GM12864 (cell line): ENCODE measurements at regions not wholly inside any gene's neighbourhood (a gene's known extent, or its start where the extent isn't known, plus 50 kb on each side); places are given as distances from the start of the nearest gene placed in this dataset.

Experiments used
- DNase-seq: peaks from one replicate; pipeline ENCODE4 v3.0.0-alpha.2; 2011; ENCODE audit warnings: low read depth
- H3K4me3 ChIP-seq: 2 replicates; pipeline ENCODE4 v1.5.1; 2011; ENCODE audit warnings: mild to moderate bottlenecking, low read depth, low read length, control low read depth
- CTCF ChIP-seq: IDR thresholded peaks from 2 replicates; pipeline ENCODE4 v1.5.1; 2011; ENCODE audit warnings: low read depth, mild to moderate bottlenecking, moderate library complexity, low read length, control low read depth, inconsistent platforms; ENCODE audit errors: missing control alignments

GRCh38 chr11:13098063-13098462 lies 88.9 kb downstream of the RASSF10 start:
- TF ChIP-seq CTCF: no peak
- DNase-seq: no peak
- no peak overlapping the region for H3K4me3 ChIP-seq

DNA sequence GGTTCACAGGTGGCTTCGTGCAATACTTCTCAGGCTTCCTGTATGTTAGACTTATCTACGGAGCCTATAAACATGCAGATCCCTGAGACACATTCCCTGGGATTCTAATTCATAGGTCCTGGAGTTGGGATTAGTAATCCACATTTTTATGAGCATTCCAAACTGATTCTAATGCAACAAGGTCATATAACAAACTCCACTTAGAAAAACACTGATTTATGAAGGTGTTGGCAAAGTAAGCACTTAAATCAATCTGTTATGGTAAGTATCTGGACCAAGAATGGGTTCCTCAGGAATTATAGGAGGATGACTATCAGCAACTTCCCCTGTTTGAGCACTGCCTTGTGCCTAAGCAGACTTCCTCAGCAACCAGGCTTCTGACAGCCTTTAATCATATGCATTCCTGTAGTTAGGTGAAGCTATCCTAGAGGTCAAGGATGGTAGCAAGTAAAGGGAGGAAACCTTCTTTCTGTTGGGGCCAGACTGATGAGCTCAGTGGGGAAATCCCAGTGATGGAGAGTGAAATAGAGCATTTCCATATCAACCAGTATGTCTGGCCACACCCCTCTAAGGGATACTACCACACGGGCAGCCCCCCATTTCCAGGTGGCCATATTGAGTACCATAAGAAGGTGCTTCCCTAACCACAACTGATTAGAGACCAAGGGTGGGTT lies 89.6 kb downstream of the RASSF10 start:
- no peak for TF ChIP-seq CTCF
- H3K4me3 ChIP-seq: no peak overlapping the region
- no peak for DNase-seq

DNA sequence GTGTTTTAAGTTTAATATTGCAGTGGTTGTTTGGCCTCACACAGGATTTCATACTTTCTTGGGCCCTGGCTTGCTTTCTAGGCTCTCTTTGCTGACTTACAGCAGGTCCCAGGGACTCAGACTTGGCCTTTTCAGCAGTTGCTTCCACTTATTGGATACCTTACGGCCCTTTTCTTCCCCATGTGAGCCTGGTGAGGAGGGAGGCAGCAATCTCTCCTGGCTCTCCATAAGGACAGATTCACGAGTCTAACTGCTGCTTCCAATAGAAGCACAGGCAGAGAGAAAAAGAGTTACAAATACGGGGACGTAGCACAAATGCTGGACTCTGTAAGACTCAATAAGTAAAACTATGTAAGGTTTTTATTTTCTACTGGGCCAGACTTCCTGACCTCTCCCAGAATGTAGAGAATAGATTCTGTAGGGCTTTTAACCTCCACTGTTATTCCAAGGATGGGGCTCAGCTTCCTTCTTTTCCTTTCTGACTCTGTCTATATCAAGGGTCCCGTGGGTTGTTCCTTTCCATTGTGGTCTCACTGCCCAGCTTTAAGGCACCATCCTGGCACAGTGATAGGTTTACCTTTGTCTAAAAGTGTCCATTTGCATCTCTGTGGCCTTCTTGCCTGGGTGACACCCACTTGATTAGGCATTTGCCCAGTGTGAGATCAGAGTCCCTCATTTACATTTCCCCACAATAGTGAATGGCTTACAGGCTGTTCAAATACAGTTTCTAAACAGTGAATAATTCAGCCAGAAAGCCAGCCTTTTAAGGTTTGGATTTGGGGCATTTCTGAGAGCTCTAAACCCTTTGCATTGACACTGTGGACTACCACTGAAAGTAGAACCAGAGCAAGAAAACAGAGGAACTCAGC lies 92.8 kb downstream of the RASSF10 start:
- DNase-seq: no peak
- H3K4me3 ChIP-seq: no peak overlapping the region

GRCh38 chr11:13102513-13102840 lies 93.4 kb downstream of the RASSF10 start:
- no peak for TF ChIP-seq CTCF
- DNase-seq: no peak

More for the DNA sequence above, 92.8 kb downstream of the RASSF10 start:
- no peak for TF ChIP-seq CTCF

DNA sequence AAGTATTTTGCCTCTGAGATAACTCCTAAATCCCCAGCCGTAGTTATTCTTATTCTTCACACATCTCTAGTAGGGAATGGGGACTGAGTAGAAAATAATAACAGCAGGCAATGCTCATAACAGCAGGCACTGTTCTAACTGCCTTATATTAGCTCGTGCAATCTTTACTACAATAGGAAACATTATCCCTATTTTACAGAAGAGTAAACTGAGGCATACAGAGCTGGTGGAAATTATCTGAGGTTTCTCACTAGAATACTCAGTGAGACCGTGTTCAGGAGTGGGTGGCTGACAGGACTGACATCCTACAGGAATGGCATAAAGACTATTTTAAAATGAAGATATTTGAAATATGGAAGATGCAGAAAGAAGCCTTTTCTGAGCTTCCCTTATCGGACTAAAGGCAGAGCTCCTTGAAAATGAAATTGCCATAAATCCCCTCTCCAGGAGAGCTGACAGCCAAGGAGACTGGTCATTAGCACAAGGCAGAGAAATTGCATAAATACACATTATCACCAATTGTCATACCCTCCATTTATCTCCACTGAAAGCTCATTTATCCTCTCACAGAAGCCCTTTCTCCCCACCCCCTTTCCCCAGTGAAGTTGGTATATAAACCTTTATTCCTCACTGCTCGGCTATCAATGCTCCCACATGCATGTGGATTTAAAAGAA lies 93.9 kb downstream of the RASSF10 start:
- DNase-seq: no peak
- H3K4me3 ChIP-seq: no peak overlapping the region
- no peak for TF ChIP-seq CTCF

More at GRCh38 chr11:13102513-13102840, 93.4 kb downstream of the RASSF10 start:
- H3K4me3 ChIP-seq: no peak overlapping the region

- H3K4me3 ChIP-seq: no peak overlapping the region
- DNase-seq: no peak
- no peak for TF ChIP-seq CTCF
Measured at GRCh38 chr11:13103962-13104554, 94.9 kb downstream of the RASSF10 start.
